ENCODE measurements at regions not wholly inside any gene's neighbourhood (a gene's known extent, or its start where the extent isn't known, plus 50 kb on each side); places are given as distances from the start of the nearest gene placed in this dataset.
"Not testable (repeated sequence)": the region's sequence is repeated elsewhere in the genome, so short reads cannot be mapped to it uniquely, and the experiment has no call there.

DNA sequence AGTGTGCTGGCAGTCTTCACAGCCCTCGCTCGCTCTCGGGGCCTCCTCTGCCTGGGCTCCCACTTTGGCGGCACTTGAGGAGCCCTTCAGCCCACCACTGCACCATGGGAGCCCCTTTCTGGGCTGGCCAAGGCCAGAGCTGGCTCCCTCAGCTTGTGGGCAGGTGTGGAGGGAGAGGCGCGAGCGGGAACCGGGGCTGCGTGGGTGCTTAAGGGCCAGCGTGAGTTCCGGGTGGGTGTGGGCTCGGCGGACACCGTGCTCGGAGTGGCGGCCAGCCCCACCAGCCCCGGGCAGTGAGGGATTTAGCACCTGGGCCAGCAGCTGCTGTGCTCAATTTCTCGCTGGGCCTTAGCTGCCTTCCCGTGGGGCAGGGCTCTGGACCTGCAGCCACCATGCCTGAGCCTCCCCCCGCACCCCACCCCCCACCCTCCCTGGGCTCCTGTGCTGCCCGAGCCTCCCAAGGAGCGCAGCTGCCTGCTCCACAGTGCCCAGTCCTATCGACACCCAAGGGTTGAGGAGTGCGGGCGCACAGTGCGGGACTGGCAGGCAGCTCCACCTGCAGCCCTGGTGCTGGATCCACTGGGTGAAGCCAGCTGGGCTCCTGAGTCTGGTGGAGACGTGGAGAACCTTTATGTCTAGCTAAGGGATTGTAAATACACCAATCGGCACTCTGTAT lies 684.4 kb upstream of the GOLIM4 start:
- not testable (repeated sequence) for DNase-seq

DNA sequence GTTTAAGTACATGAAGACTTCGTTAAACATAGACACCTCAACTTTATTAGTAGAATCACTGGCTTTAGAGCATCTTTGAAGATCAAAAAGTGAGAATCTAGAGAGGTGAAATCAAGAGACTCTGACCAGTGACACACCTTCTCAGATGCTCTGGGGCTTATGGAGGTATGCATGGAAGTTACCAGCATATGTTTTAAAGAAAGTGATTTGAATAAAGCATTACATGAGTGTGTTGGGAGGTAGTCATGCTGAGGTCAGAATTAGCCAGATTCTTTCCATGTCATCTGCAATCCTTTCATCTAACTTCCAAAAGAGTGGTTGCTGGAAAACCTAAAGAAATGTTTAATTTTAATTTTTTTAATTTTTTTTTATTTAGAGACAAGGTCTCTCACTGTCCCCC lies 658.0 kb upstream of the GOLIM4 start:
- DNase-seq, result no peak

DNA sequence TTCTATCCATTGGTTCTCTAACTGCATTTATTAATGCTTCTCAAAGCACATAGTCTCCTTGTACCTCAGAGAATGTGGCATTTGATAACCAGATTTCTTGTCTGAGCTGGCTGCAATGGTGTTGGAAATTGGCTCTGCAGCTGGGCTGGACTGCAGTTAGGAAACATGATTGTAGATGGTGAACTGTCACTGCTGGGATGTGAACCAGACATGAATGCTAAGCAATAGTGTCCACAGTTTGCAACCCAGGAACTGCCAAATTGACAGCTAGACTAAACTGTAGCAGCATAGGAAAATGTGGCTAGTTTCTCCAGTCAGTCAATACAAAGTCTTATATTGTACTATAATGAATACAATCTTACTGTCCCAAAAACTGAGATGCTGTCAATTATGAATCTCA lies 656.6 kb upstream of the GOLIM4 start:
- DNase-seq, result no peak

DNA sequence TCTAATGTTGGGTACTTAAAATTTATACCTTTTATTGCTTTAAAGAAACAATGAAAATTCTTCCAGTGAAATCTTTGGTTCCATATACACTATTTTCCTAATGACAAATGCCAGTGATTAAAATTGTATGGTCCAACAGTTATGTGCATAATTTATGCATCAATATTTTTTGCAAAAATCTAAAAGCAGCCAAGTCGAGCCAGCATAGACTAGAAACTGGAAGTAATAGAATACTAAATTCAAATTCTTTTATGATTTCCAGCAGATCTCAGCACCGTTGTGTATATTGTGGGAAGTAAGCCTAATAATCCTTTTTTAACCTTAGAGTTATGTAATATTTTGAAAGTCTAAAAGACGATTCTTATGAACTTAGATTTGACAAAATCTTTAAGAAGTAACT lies 652.0 kb upstream of the GOLIM4 start:
- DNase-seq, result no peak

DNA sequence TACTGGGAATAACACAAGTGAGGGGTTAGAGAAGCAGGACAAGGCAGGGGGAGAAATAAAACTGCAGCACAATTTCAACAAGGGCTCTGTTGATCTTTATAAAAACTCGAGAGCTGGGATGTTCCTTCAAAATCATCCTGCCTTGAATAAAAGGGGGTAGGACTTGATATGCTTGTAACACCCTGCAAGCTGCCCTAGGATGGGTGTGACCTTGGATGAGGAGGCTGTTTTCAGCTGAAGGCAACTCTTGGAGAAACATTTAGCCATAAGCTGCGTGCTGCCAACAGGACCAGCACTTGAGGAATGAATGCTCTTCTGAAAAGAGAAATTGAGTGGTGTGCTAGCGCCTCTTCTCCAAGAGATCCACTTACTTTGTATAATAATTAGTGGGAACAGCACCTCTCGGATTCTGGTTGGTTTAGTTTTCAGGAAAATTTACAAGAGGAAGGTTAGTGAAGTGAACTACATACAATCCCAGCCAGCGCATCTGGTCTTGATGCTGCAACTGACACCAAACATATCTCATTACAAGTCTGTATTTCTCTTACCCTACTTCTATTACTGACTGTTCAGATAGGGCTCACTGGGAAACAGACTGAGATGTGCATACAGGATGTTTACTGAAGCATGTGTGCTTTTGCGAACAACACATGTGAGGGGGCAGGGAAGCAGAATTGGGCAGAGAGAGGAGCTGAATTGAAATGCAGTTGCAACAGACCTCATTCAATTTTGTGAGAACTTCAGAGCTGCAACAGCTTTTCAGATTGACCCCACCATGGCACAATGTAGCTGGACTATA lies 643.0 kb upstream of the GOLIM4 start:
- peak; percentile 27 for DNase-seq

DNA sequence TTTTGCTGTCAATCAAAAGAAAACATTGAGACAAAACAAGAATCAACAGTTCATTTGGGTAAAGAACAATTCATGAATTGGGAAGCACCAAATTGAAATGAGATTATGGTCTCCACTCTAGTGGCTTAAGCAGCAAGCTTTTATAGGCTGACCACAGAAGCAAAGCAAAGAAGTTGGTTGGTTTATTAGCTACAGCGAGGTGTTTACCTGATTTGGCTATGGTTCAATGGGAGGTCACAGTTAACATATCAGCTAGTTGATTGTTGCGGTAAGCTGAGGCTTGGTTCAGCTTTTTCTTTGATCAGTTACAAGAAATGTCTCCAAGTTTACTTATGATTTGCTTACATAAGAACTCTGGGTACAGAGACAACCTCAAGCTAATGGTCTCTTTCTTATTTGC lies 640.5 kb upstream of the GOLIM4 start:
- no peak for DNase-seq

DNA sequence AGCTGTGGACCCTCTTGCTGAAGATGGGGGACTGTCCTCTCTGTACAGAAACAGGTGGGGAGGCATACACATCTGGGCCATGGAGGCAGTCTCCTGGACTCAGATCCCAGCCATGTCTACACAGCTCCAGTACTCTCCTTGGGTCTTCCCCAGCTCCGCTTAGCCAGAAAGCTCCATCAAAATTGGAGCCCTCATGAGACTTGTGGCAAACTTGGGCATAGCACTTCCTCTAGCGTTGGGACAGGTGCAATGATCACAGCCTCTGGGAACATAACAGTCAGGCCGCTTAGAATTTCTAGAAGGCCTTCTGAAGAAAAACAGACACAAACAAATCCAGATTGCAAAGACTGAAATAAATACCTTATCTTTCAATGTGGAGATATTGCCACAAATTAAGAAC lies 634.3 kb upstream of the GOLIM4 start:
- DNase-seq, result no peak

DNA sequence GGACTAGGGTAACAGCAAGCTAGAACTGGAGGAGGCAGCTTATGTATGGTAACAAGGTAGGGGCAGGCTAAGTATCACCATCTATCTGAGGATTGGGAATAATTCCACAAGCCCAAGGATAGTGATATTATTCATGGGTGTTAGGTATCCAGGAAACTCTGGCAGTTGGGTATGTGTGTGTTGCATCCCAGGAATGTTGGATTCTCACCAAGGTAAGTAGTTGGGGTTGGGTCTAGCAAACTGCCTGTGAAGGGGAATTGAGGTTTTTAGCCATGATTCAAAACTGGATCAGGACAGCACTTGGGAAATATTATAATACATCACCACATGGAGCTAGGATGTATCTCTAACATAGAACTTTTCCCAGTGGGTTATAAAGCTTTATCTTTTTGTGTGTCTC lies 626.4 kb upstream of the GOLIM4 start:
- DNase-seq, result no peak

DNA sequence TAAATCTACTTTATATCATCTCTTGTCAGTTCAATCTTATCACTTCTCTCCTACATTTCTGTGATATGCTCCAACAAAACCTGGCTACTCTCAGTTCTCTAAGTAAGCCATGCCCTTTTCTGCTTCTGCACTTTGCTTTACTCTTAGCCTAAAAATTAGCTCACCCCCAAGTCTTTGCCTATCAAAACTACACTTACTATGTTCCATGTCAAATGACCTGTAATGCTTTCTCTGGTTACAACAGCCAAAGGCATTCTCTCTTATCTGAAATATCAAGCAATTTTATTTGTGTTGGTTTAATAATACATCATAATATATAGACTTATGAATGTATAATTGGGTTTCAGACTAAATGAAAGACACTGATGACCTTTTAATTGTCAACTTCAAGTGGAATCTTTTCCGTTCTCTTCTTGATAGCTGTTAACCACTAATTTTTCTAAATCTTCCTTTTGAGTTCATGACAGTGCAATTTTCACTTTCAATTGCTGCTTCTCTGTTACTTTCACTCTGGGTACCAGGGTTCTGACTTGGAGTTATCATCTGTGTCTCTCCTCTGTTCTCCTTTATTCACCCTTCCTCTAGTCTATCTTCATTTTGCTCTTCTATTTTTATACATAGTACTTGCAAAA lies 619.0 kb upstream of the GOLIM4 start:
- DNase-seq, result no peak

DNA sequence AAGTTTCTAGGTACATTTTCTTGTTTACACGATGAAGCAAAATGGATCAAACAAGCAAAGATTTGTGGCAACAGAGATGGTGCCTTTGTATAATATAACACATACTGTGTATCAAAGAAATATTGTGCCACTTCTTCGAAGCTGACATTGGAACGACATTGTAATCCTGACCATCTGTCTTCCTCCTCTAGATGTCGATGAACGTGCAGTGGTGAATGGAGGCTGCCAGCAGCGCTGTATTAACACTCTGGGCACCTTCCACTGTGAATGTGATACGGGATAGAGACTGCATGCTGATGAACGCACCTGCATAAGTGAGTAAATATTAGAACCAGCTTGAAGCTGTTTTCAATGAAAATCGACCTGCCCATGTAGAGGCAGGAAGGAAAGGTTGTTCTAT lies 613.3 kb upstream of the GOLIM4 start:
- no peak for DNase-seq

DNA sequence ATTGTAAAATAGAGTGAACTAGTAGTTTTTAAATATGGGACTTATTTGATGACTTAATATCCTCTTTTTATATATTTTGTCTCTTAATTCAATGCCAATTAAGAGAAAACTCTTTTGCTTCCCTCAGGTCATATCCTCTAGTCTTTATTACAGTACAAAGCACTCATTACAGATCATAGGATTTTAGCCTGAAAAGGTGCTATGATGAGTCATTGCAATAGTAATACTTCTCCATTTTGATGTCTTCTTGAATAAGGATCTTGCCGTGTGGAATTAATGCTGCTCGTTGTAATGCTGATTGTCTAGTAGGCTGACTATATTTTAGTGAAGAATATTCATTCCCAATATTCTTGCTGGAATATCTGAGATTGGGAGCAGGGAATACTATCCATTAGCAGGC lies 612.2 kb upstream of the GOLIM4 start:
- DNase-seq, result no peak

DNA sequence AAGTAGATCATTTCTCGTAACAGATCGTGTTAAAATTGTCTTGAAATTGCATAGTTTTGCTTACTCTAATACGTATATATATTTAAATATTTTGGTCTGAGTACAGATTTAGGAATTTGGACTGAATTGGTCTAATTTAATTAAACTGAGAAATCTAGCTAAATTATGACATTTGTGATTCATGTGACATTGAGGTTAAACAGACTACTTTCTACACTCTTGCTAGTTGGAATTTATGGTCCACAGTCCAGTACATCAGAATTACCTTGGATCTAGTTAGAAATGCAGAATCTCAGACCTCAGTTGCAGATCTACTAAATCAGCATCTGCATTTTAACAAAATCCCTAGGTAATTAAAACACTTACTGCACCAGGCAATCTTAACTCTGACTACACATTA lies 609.7 kb upstream of the GOLIM4 start:
- DNase-seq, result no peak

DNA sequence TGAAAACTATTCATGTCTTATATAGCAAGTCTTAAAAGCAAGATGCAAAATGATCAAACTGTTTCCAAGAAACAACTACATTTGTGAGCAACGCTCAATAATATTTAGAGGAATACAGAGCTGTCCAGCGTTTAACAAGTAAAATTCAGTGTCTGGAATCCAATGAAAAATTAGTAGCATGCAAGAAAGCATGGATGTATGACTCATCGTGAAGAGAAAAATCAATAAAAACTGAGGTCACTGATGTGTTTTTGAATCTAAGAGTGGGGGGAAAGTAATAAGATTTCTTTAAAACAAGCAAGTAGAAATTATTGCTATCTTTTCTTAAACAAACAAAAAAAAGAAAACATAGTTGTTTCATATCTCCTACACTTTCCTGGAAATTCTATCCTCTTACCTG lies 600.3 kb upstream of the GOLIM4 start:
- DNase-seq, result no peak

DNA sequence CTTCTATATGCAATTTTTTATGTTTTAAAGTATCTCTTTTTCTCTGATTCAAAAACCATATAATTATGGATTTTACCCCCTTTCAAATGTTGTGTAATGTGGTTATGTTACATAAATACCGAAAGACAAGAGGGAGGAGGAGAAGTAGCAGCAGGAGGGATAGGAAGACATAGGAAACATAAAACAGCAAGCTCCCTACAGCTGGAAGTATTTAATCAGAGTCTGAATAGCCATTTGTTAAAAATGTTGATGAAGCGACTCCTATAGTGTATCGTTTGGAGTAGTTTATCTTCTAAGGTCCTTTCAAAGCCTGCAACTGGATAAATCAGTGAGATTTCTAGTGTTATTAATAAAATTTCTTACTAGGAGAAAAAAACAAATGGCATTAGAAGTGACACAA lies 598.1 kb upstream of the GOLIM4 start:
- no peak for DNase-seq

DNA sequence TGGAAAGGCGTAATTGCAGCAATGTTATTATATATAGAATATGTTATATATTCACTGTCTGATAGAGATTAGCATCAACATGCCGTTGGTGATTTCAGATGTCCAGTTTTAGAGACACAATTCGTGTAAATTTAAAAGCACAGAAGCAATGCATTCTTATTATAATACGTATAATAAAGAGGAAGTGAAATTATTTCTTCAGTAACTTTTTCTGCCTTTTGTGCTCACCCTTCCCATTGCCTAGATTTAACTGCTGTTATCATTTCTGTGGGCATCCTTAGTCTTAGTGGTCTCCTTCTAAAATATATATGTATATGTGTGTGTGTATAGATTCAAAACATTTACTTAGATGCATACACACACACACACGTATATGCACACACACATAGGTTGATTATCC lies 592.5 kb upstream of the GOLIM4 start:
- DNase-seq, result no peak

DNA sequence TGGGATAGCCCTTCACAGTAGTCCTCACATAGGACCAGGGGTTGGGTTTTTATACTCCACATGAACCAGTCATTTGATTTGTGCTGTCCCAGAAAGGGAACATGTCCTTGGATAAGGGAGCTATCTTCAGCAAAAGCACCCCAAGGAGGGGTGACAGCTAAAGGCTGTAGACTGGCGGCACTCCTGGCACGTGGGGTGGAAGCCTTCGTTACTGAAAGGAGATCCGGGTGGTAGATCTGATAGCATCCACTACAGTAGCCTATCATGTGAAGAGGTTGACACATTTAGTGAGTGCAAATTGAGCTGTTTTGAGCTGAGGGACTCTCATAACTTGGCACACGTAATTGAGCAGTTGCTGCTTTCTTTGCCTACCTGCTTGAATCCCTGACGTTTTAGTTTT lies 588.8 kb upstream of the GOLIM4 start:
- DNase-seq, result no peak

DNA sequence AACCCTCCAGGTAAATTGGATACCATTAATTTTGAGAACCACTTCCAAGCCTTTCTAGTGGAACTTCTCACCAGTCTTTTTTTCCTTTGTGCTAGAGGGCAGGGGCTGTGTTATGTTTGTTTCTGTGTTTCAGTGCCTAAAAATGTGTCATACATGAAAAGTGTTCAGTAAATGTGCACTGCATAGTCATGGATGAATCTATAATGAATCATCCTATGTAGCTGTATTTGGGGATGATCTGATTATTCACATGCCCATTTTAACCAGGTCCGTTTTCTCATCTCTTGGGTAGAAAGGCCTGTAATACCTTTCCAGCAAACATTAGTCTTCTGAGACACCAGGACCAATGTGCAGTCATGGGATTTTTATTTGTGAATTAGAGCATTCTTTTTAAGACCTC lies 583.0 kb upstream of the GOLIM4 start:
- no peak for DNase-seq

DNA sequence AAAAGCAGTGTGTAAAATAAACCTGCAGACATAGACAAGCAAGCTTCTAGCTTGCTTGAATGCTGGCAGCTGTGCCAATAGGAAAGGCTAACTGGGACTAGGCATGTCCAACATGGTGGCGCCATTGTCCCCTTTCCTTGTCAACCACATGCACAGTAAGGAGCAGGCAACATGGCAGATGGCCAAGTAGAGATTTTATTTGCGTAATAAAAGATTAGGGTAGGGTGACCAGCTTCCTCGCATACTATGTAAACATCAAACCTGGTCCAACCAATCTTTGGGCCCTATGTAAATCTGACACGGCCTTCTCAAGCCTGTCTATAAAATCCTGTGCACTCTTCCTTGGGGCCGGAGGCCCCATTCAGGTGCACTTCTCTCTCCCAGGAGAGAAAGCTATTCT lies 575.4 kb upstream of the GOLIM4 start:
- no peak for DNase-seq

DNA sequence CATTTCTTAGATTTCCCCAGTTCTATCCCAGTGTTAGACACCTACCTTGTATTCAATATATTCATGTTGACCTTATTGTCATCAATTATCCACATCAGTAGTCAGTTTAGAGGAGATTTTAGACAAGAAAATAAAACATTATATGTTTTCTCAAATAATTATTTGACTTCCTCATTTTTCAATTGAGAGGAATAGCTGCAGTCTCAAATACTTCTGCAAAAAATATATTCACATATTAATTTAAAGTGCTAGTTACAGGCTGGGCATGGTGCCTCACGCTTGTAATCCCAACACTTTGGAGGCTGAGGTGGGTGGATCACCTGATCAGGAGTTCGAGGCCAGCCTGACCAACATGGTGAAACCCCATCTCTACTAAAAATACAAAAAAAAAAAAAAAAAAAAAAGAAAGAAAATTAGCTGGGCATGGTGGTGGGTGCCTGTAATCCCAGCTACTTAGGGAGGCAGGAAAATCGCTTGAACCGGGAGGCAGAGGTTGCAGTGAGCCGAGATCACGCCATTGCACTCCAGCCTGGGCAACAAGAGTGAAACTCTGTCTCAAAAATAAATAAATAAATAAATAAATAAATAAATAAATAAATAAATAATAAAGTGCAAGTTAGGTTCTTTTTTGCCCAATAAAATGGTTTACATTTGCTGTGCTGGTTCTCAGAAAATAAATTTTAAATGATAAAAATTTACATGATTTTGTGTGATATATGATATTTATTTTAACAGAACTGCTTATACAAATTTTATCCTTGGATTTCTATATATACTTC lies 565.3 kb upstream of the GOLIM4 start:
- not testable (repeated sequence) for DNase-seq

DNA sequence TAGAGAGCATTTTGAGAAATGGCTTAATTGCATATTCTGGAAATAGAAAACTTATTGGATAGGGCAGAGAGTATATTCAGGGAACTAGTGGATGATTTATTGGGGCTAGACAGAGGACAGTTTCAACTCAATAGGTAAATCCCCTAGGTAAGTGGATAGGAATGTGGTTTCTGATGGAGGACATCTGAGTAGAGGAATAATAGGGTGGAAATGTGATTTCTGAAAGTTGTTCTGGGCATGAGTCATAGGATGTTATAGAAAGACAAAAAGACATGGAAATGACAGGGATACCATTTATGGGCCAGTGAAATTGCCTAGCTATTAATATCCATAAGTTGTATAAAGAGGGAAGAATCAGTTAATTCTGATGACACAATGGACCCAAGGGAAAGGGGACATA lies 563.3 kb upstream of the GOLIM4 start:
- no peak for DNase-seq

DNA sequence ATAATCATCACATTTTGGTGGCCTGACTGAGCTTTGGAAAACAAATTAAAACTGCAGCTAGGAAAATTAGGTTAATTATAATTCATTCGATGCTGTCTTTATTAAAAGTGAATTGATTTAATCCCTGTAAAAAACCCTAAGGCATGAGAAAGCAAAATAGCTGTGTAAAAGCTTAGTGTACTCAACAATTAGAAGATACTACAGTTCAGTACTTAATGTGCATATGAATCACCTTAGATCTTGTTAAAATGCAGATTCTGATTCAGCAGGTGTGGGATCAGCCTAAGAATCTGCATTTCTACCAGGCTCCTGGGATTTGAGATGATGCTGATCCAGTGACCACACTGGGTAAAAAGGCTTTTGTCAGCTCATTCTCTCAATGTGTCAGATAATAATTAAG lies 559.9 kb upstream of the GOLIM4 start:
- DNase-seq, result no peak

DNA sequence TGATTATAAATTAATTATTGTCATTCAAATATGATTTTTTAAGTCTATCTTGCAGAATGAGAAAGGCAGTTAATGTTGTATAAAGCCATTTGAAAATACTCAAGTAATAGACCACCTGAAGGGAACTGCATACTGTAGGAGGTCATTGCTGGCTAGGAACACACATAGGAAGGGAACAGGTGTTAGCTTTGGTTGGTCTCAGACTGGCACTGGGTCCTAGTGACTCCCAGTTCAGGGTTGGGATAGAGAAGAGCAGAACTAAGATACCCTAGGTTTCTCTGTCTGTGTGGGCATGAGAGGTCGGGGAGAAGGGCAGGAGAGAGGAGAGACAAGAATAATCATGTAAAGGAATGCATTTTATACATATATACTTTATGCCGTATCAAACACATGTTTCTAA lies 559.0 kb upstream of the GOLIM4 start:
- DNase-seq, result no peak

DNA sequence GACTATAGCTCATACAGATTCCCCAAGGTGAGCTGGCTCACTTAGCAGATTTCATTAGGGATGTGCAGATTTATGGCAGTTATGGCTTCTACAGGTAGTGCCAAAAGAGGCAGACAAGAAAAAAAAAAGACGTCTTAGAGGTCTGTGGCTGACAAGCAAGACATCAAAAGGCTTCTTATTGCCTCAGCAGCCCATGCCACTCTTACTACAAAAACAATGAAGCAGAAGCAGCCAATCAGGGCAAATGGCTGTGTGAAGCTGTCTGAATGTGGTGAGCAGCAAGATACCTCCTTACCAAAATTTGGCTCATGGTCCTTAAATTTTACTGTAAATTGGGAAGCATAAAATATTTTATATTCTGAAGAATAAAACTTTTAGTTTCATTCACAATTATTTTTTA lies 557.5 kb upstream of the GOLIM4 start:
- no peak for DNase-seq
